IPS DF 4.7 (cell line): ENCODE measurements at regions not wholly inside any gene's neighbourhood (a gene's known extent, or its start where the extent isn't known, plus 50 kb on each side); places are given as distances from the start of the nearest gene placed in this dataset.
A peak's percentile ranks its signal among the peaks of the same experiment; 100 is the strongest.

Experiments
- DNase-seq: peaks from one replicate; pipeline ENCODE4 v3.0.0-alpha.2; 2013; ENCODE audit warnings: low spot score; ENCODE audit errors: extremely low read depth

DNA sequence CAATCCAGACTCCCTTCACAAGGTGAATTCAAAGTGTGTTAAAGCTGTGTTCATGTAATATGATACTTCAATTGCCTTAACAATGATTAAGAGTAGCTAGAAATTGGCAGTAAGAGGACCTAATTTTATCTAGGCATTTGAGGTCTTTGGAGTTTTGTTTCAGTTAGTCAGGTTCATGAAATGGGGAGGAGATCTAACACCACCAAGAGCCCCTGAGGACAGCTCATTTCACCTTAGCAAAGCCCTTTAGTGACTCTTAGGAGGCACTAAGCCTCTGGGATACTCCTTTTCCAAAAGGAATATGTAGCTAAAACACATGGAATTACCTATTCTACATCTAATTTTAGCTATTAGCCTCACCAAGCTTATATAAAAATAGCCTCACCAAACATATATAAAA is 716.5 kb upstream of the RAB6C start:
- no peak for DNase-seq

GRCh38 chr2:129263939-129264338 is 715.5 kb upstream of the RAB6C start:
- DNase-seq, result no peak

DNA sequence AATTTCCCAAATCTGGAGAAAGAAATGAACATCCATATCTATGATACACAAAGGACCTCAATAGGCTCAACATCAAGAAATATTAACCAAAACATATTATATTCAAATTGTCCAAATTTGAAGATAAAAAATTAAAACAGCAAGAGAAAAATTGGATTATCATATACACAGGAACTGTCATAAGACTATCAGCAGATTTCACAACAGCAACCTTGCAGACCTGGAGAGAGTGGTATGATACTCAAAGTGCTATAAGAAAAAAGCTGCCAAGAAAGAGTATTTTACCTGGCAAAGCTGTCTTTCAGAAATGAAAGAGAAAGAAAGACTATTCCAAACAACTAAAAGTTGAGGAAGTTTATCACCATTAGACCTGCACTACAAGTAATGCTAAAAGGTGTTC is 711.9 kb upstream of the RAB6C start:
- DNase-seq, result no peak

- DNase-seq, result no peak
These were observed 706.0 kb upstream of the RAB6C start for GRCh38 chr2:129273266-129274037.

DNA sequence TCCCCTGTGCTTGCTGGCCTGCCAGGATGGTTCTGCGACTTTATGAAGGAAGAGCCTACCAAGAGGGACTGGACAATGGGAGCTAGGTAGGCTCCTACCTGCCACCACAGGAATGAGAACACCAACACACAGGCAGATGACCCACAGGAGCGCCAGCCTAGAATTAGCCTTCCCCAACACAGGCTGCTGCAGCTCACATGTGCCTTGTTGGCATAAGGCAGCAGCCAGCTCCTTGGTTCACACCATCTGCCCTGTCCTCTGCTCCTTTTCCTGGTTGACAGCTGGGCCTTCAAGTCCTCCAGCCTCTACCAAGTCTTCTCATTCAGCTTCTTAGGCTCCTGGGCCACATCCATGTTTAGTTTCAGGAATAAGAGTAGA is 705.4 kb upstream of the RAB6C start:
- no peak for DNase-seq

DNA sequence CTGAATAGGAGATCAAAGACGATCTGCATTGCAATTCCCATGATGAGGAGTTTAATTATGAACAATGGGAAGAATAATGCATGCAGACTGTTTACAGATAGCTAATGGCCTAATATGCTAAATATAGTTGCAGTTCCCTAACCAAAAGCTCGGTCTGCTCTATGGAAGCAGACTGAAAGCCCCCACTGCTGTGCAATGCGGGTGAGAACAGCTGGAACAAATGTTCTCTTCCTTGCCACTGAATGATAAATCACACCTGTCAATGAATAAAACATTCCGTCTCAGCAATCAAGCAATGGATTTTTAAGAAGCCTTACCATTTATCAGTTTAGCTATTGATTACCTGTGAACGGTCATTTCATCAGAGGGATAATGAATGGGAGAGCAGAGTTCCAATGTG is 704.5 kb upstream of the RAB6C start:
- DNase-seq, result no peak

DNA sequence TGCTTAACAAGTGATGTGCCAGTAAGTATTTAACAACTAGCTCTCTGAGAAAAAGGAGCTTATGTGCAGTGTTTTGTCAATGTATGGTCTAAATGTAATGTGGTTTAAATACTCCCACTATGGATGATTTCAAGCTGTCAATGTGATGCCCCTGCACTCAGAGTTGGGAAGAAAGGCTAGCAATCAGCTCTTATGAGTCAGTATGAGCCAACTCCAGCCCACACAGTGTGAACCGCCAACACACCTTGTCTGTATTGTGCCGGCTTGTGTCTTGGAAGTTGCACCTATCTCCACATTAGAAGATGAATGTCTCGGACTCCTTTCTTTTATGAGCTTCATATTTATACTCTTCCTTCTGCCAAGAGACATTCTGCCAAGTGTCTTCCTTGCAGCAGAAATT is 703.8 kb upstream of the RAB6C start:
- no peak for DNase-seq

- DNase-seq, result no peak
These were observed 702.4 kb upstream of the RAB6C start for GRCh38 chr2:129276978-129277584.

- DNase-seq, result no peak
These were observed 701.9 kb upstream of the RAB6C start for GRCh38 chr2:129277585-129277981.

GRCh38 chr2:129281791-129282530 is 697.5 kb upstream of the RAB6C start:
- DNase-seq, result no peak

DNA sequence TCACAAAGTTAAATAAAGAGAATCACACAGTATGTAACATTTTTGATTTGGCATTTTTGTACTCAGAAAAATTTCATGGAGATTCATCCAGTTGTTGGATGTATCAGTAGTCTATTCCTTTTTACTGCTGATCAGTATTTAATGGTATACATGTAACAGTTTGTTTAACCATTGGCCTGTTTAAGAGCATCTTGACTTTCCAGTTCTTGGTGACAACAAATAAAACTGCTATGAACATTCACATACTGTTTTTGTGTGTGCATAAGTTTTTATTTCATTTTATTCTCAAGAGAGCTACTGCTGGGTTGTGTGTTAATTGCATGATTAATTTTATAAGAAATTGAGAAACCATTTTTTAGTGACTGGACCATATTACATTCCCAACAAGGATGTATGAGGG is 694.5 kb upstream of the RAB6C start:
- DNase-seq, result no peak

- DNase-seq, result no peak
These were observed 686.1 kb upstream of the RAB6C start for GRCh38 chr2:129293326-129293725.

DNA sequence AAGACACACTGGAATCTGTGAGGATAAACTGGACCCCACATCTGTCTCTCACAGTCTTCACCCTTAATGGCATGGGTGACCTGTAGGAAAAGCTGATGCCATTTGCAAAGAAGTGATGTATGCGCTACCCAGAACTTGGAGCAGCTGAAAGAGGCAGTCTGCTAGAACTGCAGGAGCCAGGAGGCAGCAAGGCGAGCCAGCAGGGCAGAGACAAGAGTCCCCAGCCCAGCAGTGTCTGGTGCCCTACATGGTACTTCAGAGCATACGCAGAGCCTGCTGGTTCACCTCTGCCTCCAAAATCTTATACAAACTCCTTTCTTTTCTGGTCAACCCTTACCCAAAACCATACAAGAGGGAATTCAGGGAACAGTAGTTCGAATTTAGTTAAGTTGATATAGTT is 683.1 kb upstream of the RAB6C start:
- no peak for DNase-seq

DNA sequence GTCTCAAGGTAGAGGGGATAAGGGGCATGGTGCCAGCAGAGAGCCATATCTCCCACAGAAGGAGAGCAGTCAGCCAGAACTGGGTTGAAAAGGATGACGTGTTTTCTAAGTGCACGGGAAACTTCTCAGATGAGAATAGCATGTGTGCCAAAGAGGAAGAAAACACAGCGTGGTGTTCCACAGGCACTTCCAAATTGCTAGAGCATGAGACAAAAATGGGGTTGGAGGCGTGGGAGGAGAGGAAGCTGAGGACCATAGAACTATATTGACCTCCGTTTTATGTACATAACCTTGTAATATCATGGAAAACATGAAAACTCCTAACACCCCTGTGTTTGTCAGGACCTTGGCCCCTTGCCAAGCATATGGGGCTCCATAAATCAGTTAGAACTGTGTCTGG is 682.7 kb upstream of the RAB6C start:
- DNase-seq, result no peak

DNA sequence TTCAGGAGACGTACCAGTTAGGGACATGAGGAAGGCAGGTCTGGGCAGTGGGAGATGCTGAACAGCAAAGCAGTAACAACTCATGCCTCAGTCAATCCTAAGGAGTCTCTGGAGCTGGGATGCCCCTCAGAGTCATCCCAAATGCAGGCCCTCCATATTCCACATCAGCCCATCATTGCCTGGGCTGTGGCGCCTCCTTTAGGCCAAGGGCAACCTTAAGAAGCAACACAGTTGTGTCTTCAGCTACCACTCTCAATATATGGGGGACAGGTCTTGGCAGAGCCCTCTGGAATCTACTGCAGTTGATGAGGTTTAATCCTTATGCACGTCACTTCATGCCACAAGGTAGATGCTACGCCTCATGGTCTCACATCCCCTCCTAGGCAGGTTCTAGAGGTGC is 682.0 kb upstream of the RAB6C start:
- peak; percentile 5 for DNase-seq

GRCh38 chr2:129299338-129299737 is 680.1 kb upstream of the RAB6C start:
- DNase-seq, result no peak

DNA sequence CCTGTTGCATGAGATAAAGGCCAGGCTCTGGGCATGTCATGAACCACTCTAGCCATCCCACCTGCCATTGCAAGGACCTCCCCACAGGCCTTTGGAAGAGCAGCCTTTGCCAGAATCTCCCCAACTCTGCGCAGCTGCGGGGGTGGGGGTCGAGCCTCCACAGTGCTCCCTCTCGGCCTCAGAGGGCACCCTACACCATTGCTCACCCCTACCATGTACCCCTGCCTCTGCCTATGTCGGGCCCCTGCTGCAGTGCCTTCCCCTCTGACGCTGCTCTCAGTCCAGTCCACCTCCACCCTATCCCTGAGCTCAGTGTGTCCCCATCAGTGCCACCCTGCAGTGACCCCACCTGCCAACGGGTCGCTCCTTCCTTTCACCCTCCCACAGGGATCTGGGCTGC is 679.7 kb upstream of the RAB6C start:
- no peak for DNase-seq

- DNase-seq, result no peak
These were observed 679.0 kb upstream of the RAB6C start for GRCh38 chr2:129300456-129300855.

GRCh38 chr2:129301431-129301913 is 678.0 kb upstream of the RAB6C start:
- DNase-seq, result no peak

DNA sequence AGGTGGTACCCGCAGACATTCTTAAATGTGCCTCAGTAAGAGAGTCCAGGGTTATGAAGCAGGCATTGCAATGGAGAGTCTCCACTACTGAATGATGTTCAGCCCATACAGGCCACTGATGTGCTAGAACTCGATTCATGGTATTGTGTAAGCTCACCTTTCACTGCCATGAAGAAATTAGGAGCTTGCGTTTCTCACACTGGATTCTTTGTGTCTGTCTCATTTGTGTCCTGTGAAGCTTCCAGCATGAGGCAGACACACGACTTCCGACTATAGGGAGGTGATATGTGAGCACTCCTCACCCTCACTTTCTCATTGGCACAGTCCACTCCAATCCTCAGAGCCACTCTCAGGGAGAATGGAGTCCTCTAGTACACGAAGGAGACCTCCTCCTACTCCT is 677.4 kb upstream of the RAB6C start:
- DNase-seq, result no peak

- no peak for DNase-seq
These were observed 676.8 kb upstream of the RAB6C start for GRCh38 chr2:129302561-129303183.

DNA sequence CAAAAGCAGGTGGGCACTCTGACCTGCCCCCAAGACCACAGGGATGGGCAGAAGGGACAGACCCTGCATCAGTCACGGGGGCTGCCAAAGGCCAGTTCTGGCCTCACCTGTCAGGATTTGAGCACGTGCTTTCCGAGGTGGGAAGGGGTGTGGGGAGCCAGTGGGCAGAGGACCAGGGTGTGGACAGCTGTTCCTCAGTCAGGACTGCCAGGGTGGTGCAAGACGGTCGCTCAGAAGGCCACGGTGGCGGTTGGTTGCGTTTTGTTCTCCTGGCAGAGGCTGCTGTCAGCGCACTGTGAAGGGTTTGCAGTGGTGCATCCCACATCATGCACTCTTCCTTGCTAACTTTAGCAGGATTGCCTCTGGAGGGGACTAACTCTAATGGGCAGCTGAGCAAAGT is 665.3 kb upstream of the RAB6C start:
- no peak for DNase-seq
